Left lobe of liver (tissue), 2 donors: ENCODE measurements at regions not wholly inside any gene's neighbourhood (a gene's known extent, or its start where the extent isn't known, plus 50 kb on each side); places are given as distances from the start of the nearest gene placed in this dataset.

Experiments
- ATAC-seq: fragments of 200-7000 bp; cut with Tn5 transposase; one replicate; pipeline ENCODE4 v1.9.1; 2020; ENCODE audit warnings: mild to moderate bottlenecking, moderate library complexity
- DNase-seq: peaks from one replicate; pipeline ENCODE4 v3.0.0-alpha.2; 2020; ENCODE audit warnings: low spot score
- donor health status: DM: no; HTN: no; CAD: no; lungs with moderate emphysema.
- donor health status: DM: no; HTN: yes; CAD: no.

GRCh38 chr11:30155428-30155827, 75.4 kb upstream of the FSHB start:
- DNase-seq = no peak
- ATAC-seq = no peak

GRCh38 chr11:30159546-30159945, 71.3 kb upstream of the FSHB start:
- no peak for DNase-seq
- ATAC-seq = no peak

DNA sequence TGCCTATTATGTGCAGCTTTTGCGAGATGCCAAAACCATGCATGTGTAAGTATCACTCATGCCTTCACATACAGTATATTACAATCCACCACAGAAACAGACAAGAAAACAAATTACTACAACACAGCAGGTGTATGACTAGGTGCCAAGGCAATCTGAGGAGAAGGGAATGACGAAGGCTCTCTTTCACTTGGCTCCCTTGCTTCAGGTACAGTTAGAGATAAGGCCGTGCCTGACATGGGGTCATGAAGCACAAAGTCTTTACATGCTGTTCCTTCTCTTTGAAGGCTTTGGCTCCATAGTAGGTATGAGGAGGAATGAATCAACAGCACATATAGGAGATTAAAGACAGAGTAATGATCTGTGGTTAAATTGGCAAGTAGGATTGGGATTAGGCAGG, 65.2 kb upstream of the FSHB start:
- DNase-seq (no peak), ATAC-seq (no peak)

- ATAC-seq (no peak), DNase-seq (no peak)
Observed at GRCh38 chr11:30171661-30172060, 59.2 kb upstream of the FSHB start.

DNA sequence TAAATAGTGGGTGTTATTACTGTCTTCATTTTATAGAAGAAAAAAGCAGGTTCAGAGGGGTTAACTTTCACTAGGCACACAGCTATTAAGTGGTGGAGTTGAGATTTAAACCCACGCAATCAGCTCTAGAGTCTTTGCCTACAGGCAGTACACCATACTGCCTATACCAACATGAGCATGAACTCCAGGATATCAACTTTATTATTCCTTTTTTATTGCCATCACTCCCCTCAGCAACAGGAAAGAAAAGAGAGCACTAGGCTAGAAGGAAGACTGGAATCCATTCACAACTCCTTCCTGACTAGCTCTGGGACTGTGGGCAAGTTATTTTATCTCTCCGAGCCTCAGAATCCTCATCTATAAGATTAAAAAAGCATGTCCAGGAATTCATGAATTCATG, 58.7 kb upstream of the FSHB start:
- no peak for ATAC-seq
- DNase-seq = no peak

- DNase-seq (no peak), ATAC-seq (no peak)
Observed at GRCh38 chr11:30172883-30173311, 57.9 kb upstream of the FSHB start.

- ATAC-seq = no peak
- DNase-seq = no peak
Observed at GRCh38 chr11:30174265-30175020, 56.4 kb upstream of the FSHB start.
